Colonic mucosa (tissue), 4 donors: ENCODE measurements at regions not wholly inside any gene's neighbourhood (a gene's known extent, or its start where the extent isn't known, plus 50 kb on each side); places are given as distances from the start of the nearest gene placed in this dataset.
"Not testable (repeated sequence)": the region's sequence is repeated elsewhere in the genome, so short reads cannot be mapped to it uniquely, and the experiment has no call there.

Experiments
- DNase-seq: peaks from one replicate; pipeline ENCODE4 v3.0.0-alpha.2; 2020
- H3K27ac ChIP-seq: fragments of 200-600 bp; one replicate; pipeline ENCODE4 v1.8.0; 2021
- H3K27me3 ChIP-seq: fragments of 200-600 bp; one replicate; pipeline ENCODE4 v1.8.0; 2021
- H3K36me3 ChIP-seq: fragments of 200-600 bp; one replicate; pipeline ENCODE4 v1.8.0; 2021
- H3K4me1 ChIP-seq: fragments of 200-600 bp; one replicate; pipeline ENCODE4 v1.8.0; 2021; ENCODE audit warnings: mild to moderate bottlenecking
- H3K4me3 ChIP-seq: fragments of 200-600 bp; one replicate; pipeline ENCODE4 v1.8.0; 2021
- H3K9ac ChIP-seq, 2 donors: one replicate each; pipeline ENCODE4 v1.7.0; 2013; ENCODE audit warnings: control low read depth in 2 of 2, low read depth in 2 of 2, low read length in 2 of 2
- H3K9me3 ChIP-seq: fragments of 200-600 bp; one replicate; pipeline ENCODE4 v1.8.0; 2021
- intact Hi-C: fragments of 100-400 bp; cut with DNase I; formaldehyde crosslinking; loops from one replicate; pipeline ENCODE4 v1.14.1; 2022
- TF ChIP-seq, protein P1 (sequence below): fragments of 200-600 bp; IDR thresholded peaks from one replicate; pipeline ENCODE4 v1.8.0; 2022; ENCODE audit warnings: antibody characterized with exemption, mild to moderate bottlenecking
- donor health status: healthy.
- donor health status: DM: no; HTN: no; CAD: no.
- donor health status: DM: no; HTN: no; CAD: no.

DNA sequence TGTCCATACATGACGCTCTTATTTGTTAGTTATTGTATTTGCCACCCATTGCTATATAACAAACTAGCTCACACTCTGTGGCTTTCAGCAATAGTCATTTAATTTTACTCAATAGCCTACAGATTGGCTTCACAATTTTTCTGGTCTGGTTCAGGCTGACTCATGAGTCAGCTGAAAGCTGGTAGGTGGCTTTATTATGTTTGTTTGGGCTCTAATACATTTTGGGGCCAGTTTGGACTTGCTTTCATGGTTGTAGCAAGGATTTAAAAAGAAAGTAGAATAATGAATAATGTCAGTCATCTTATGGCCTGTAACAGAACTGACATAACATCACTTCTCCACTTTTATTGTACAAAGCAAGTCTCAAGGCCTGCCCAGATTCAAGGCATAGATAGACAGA is 338.7 kb downstream of the LRRIQ3 start:
- intact Hi-C loops = no loop called here
- TF ChIP-seq, protein P1, sequence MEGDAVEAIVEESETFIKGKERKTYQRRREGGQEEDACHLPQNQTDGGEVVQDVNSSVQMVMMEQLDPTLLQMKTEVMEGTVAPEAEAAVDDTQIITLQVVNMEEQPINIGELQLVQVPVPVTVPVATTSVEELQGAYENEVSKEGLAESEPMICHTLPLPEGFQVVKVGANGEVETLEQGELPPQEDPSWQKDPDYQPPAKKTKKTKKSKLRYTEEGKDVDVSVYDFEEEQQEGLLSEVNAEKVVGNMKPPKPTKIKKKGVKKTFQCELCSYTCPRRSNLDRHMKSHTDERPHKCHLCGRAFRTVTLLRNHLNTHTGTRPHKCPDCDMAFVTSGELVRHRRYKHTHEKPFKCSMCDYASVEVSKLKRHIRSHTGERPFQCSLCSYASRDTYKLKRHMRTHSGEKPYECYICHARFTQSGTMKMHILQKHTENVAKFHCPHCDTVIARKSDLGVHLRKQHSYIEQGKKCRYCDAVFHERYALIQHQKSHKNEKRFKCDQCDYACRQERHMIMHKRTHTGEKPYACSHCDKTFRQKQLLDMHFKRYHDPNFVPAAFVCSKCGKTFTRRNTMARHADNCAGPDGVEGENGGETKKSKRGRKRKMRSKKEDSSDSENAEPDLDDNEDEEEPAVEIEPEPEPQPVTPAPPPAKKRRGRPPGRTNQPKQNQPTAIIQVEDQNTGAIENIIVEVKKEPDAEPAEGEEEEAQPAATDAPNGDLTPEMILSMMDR = no peak
- no peak overlapping the region for H3K4me3 ChIP-seq
- DNase-seq = no peak
- H3K9ac ChIP-seq = no peak overlapping the region
- no peaks in the 10 kb centered on the region for H3K27me3 ChIP-seq
- no peaks in the 10 kb centered on the region for H3K4me1 ChIP-seq
- no peaks in the 10 kb centered on the region for H3K36me3 ChIP-seq
- H3K27ac ChIP-seq = no peak overlapping the region
- H3K9me3 ChIP-seq = no peaks in the 10 kb centered on the region

DNA sequence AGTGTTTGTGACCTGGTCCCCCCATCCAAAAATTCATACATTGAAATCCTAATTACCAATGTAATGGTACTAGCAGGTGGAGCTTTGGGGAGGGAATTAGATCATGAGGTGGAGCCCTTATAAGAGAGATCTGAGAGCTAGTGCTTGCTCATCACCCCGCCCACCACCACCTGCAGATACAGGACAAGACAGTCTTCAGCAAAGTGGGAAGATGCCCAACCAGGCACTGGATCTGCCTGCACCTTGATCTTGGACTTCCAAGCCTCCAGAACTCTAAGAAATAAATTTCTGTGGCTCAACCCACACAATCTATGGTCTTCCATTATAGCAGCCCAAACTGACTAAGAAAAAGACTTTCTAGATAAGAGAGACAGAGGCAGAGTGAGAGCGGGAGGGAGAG is 343.4 kb downstream of the LRRIQ3 start:
- no peak for DNase-seq
- no peaks in the 10 kb centered on the region for H3K9me3 ChIP-seq
- no peak overlapping the region for H3K27ac ChIP-seq
- no peak overlapping the region for H3K4me3 ChIP-seq
- intact Hi-C loops = no loop called here
- no peaks in the 10 kb centered on the region for H3K27me3 ChIP-seq
- no peaks in the 10 kb centered on the region for H3K4me1 ChIP-seq
- H3K9ac ChIP-seq = no peak overlapping the region
- TF ChIP-seq, protein P1 = no peak
- H3K36me3 ChIP-seq = no peaks in the 10 kb centered on the region

DNA sequence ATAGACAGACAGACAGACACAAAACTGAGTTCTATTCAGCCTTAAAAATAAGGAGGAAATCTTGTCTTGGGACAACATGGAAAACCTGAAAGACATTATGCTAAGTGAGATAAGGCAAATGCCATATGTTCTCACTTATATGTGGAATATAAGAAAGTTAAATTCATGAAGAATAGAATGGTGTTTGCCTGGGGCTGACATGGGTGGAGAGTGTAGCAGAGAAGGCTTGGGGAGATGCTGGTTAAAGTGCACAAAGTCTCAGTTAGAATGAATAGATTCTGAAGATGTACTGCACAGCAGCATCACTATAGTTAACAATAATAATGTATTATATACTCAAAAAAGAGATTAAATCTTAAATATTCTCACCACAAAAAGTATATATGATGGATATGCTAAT is 355.5 kb downstream of the LRRIQ3 start:
- Histone ChIP-seq H3K27ac (no peak overlapping the region), H3K9me3 (no peaks in the 10 kb centered on the region), H3K4me1 (no peaks in the 10 kb centered on the region), H3K27me3 (no peaks in the 10 kb centered on the region), H3K9ac (no peak overlapping the region), H3K4me3 (no peak overlapping the region), H3K36me3 (no peaks in the 10 kb centered on the region)
- DNase-seq = no peak
- intact Hi-C loops = no loop called here
- TF ChIP-seq, protein P1 = no peak

DNA sequence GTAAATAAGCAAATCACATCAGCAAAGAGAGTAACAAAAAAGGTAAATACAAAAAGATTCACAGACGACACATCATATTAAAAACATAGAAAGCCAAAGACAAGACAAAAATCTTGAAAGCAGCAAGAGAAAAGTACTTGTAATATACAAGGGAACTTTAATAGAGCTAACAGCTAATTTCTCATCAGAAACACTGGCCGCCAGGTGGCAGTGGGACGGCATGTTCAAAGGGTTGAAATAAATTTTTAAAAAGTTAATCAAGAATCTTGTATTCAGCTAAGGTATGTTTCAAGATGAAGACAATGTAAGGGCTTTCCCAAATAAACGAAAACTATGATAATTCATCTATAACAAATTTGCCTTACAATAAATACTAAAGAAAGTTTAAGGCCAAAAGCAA is 358.1 kb downstream of the LRRIQ3 start:
- Histone ChIP-seq H3K4me3 (no peak overlapping the region), H3K27ac (no peak overlapping the region), H3K9ac (no peak overlapping the region), H3K36me3 (no peaks in the 10 kb centered on the region), H3K9me3 (no peaks in the 10 kb centered on the region), H3K4me1 (no peaks in the 10 kb centered on the region), H3K27me3 (no peaks in the 10 kb centered on the region)
- no peak for DNase-seq
- intact Hi-C loops = no loop called here
- TF ChIP-seq, protein P1 = no peak

DNA sequence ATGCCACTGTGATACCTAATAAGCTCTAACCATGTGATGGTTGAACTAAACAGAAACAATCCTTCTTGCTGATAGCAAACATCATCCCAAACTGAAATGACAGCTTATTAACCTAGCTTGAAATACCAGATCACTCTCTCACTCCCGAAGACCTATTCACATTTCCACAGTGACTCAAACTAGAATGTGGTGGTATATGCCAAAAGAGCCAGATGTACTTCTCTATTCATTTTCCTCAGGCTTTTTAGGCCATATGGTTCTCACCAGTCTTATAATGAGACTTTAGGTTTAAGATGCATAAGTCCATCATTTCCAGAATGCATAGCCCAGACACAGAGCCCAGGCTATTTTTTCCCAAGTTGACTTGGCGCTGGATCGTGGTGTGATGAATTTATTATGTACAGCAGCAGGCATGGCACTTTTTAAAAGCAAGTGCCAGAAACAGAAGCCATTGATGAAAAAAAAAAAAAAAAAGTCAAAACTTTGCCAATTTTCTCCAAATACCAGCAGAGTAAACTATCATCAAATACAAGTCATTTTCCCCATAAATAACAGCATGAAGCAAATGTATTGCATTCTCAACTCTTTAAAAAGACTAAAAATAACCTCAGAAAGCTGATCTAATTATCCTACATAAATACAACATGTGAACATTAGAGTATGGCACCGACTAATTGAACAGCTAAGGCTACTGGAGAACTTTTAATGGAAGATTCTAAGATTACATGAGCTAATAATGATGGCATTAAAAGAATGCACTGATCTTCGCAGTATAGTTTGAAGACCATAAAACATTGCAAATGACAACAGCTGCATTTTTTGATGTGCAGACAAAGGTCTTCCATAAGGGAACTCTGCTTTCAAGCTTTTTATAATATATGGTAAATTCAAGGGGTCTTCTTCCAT is 365.4 kb downstream of the LRRIQ3 start:
- Histone ChIP-seq H3K4me1 (no peaks in the 10 kb centered on the region), H3K4me3 (no peak overlapping the region), H3K9ac (no peak overlapping the region), H3K27ac (no peak overlapping the region), H3K27me3 (no peaks in the 10 kb centered on the region), H3K9me3 (no peaks in the 10 kb centered on the region), H3K36me3 (no peaks in the 10 kb centered on the region)
- TF ChIP-seq, protein P1 = no peak
- no peak for DNase-seq
- intact Hi-C loops = no loop called here

DNA sequence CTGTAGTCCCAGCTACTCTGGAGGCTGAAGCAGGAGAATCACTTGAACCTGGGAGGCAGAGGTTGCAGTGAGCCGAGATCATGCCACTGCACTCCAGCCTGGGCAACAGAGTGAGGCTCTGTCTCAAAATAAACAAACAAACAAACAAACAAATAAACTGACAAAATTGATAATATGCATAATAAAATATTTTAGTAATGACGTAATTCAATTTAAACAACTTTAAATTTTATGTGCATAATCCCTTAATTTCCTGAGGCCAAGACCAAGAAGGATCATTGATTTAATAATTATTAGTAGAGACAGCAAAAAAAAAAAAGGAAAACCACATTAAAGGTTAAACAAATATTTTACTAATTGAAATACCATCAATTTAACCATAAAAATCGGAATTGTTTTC is 370.7 kb downstream of the LRRIQ3 start:
- H3K4me1 ChIP-seq, H3K9ac ChIP-seq, H3K27ac ChIP-seq, H3K27me3 ChIP-seq, H3K9me3 ChIP-seq, DNase-seq, H3K36me3 ChIP-seq, intact Hi-C loops, H3K4me3 ChIP-seq: not testable (repeated sequence)
